Prostate gland (tissue), 2 donors: ENCODE measurements at regions not wholly inside any gene's neighbourhood (a gene's known extent, or its start where the extent isn't known, plus 50 kb on each side); places are given as distances from the start of the nearest gene placed in this dataset.

Experiments used
- POLR2A ChIP-seq: fragments of 450-650 bp; IDR thresholded peaks from one replicate; pipeline ENCODE4 v1.6.1; 2016; ENCODE audit warnings: antibody characterized with exemption, mild to moderate bottlenecking
- POLR2AphosphoS5 ChIP-seq: sonication (generic); formaldehyde crosslinking; IDR thresholded peaks from one replicate; pipeline ENCODE4 v1.6.1; 2017; ENCODE audit warnings: antibody characterized with exemption
- TF ChIP-seq, protein P1 (sequence below), 4 experiments: fragments of 200-600 bp in 2 of 4; fragments of 450-650 bp in 2 of 4; sonication (generic) in 2 of 4; IDR thresholded peaks; 1 replicate in 3 of 4; 2 replicates in 1 of 4; pipeline ENCODE4 v1.5.1; 2016 to 2019; ENCODE audit warnings: antibody characterized with exemption in 4 of 4, mild to moderate bottlenecking in 2 of 4, moderate library complexity in 2 of 4

GRCh38 chr9:118503236-118503635 lies 799.0 kb downstream of the TLR4 start:
- TF ChIP-seq, protein P1, sequence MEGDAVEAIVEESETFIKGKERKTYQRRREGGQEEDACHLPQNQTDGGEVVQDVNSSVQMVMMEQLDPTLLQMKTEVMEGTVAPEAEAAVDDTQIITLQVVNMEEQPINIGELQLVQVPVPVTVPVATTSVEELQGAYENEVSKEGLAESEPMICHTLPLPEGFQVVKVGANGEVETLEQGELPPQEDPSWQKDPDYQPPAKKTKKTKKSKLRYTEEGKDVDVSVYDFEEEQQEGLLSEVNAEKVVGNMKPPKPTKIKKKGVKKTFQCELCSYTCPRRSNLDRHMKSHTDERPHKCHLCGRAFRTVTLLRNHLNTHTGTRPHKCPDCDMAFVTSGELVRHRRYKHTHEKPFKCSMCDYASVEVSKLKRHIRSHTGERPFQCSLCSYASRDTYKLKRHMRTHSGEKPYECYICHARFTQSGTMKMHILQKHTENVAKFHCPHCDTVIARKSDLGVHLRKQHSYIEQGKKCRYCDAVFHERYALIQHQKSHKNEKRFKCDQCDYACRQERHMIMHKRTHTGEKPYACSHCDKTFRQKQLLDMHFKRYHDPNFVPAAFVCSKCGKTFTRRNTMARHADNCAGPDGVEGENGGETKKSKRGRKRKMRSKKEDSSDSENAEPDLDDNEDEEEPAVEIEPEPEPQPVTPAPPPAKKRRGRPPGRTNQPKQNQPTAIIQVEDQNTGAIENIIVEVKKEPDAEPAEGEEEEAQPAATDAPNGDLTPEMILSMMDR (IDR thresholded peaks at IDR 0.05) = no peak
- TF ChIP-seq POLR2AphosphoS5 (no peak), POLR2A (no peak)
